HG02973 (cell line): ENCODE measurements at regions not wholly inside any gene's neighbourhood (a gene's known extent, or its start where the extent isn't known, plus 50 kb on each side); places are given as distances from the start of the nearest gene placed in this dataset.
"Not testable (repeated sequence)": the region's sequence is repeated elsewhere in the genome, so short reads cannot be mapped to it uniquely, and the experiment has no call there.

Source experiments
- ATAC-seq: cut with Tn5 transposase; IDR thresholded peaks from one replicate; pipeline ENCODE4 v1.9.1; 2021; ENCODE audit warnings: moderate library complexity; ENCODE audit not compliant: unreplicated experiment

DNA sequence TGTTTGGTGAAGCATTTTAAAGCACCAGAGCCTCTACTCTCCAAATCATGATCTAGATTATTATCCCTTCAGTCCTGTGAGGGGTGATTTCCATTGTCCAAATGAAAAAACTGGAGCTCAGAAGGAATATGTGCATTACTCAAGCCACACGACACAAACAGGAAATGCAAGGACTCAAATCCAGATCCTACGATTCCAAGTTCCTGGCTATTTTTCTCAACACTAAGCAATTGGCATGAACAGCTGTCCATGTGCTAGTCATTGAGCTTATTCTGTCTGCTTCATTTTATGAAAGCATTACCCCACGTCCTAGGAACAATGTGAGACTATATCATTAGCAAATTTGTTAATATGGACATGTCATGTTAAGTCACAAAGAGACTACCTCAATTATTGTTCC lies 273.1 kb upstream of the LYPLAL1 start:
- ATAC-seq, result no peak

- ATAC-seq, result no peak
Observed at GRCh38 chr1:218904416-218904815, 269.3 kb upstream of the LYPLAL1 start.

DNA sequence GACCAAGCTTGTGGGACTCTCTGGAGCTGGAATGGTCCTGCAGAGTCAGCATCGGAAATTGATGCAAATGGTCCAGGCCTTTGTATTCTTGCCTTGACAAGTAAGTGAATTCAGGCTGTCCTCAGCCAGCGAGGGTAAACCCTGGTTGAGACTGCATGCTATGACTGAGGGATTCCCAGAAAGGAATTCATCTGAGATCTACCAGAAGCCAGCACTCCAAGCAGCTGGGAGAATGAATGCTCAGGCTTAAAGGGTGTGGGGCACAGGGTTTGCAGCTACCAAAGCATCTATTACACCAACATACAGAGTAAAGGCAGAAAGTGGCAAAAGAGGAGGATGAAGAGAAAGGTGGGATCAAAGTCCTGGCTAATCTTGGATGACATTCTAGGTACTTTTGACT lies 257.0 kb upstream of the LYPLAL1 start:
- ATAC-seq, result no peak

DNA sequence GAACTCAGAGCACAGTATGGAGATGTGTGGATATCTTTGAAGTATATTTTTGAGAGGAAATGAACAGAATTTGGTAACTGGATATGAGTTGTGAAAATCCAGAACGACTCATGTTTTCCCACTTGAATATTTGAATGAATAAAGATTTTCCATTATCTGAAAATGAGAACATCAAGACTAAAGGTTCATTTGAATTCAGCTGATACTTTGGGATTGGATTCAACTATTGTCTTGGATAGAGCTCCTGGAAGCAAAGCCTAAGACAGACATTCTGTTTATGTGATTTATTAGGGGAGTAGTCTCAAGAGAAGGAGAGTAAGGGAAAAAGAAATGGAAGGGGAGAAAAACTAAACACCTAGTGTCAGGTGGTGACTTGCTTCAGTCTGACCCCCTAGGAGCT lies 256.0 kb upstream of the LYPLAL1 start:
- ATAC-seq, result no peak

DNA sequence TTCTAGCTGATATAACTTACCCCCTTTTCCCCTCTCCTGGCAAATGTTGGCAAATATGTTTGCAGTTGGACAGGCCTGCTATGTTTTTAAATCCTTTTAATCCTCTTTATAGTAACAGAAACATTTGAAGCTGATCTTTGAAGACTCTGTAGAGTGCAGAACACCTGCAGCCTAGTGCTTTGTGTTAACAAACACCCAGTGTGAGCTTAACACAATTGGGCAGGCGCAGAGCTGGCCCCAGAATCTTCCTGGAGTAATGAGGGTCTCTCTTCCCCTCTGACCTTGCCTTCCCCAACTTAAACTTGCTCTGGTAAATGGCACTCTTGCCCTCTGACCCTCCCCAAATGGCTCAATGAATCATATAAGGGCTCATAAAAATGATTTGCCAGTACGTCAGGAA lies 247.9 kb upstream of the LYPLAL1 start:
- no peak for ATAC-seq

- no peak for ATAC-seq
Observed at GRCh38 chr1:218926631-218927030, 247.0 kb upstream of the LYPLAL1 start.

- no peak for ATAC-seq
Observed at GRCh38 chr1:218930000-218930399, 243.7 kb upstream of the LYPLAL1 start.

- no peak for ATAC-seq
Observed at GRCh38 chr1:218930472-218931241, 243.0 kb upstream of the LYPLAL1 start.

GRCh38 chr1:218931324-218931723 lies 242.4 kb upstream of the LYPLAL1 start:
- no peak for ATAC-seq

DNA sequence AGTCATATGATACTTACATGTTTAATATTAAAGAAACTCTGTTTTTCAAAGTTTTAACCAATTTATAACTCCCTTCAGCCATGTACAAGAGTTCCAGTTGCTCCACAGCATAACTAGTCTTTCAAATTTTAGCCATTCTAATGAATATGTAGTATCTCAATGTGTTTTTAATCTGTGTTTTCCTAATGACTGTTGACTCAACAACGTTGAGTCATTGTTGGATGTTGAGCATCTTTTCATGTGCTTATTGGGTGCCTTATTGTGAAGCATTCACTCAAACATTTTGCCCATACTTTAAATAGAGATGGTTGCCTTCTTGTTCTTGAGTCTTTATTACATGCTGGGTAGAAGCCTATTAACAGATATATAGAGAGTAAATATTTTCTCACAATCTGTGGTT lies 240.2 kb upstream of the LYPLAL1 start:
- ATAC-seq, result no peak

- ATAC-seq, result not testable (repeated sequence)
Observed at GRCh38 chr1:218935408-218935807, 238.3 kb upstream of the LYPLAL1 start.

DNA sequence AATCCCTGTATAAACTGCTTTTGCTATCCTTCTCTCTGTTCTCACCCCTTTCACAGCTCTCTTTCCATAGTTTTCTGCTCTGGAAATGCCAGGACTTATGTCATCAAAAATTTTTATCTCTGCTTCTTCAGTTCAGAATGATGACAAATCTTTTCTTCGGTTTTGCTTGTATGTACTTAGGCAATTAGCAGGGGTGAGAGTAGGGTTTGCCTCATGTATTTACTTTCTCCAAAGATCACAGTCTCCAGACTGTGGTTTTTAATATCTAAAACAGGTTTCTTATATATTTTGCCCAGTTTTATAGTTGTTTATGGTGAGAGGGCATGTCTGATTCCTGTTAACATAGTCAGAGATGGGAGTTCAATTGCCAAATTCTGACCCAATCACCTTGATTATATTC lies 235.4 kb upstream of the LYPLAL1 start:
- no peak for ATAC-seq

DNA sequence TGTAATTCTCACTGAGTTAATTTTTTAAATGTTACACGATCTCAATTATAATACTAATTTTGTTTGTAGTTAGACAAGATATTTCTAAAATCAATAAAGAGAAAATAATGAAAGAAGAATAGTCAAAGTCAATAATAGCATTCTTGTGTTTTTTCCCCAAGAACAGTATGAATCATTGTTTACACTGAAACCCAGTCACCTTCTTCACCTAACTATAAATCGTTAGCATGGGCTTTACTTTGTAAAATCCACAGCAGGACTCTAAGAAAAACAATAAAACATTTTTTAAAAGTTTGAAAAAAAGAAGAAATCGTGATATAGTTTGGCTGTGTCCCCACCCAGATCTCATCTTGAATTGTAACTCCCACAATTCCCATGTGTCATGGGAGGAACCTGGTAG lies 234.6 kb upstream of the LYPLAL1 start:
- ATAC-seq, result no peak

- no peak for ATAC-seq
Observed at GRCh38 chr1:218942431-218942830, 231.2 kb upstream of the LYPLAL1 start.

GRCh38 chr1:218943371-218943770 lies 230.3 kb upstream of the LYPLAL1 start:
- no peak for ATAC-seq

- ATAC-seq, result no peak
Observed at GRCh38 chr1:218945050-218945449, 228.6 kb upstream of the LYPLAL1 start.

GRCh38 chr1:218946147-218946546 lies 227.5 kb upstream of the LYPLAL1 start:
- peak; percentile 67 for ATAC-seq

GRCh38 chr1:218948446-218948845 lies 225.2 kb upstream of the LYPLAL1 start:
- ATAC-seq, result no peak

- ATAC-seq, result no peak
Observed at GRCh38 chr1:218953386-218953785, 220.3 kb upstream of the LYPLAL1 start.

- no peak for ATAC-seq
Observed at GRCh38 chr1:218957971-218958370, 215.7 kb upstream of the LYPLAL1 start.

DNA sequence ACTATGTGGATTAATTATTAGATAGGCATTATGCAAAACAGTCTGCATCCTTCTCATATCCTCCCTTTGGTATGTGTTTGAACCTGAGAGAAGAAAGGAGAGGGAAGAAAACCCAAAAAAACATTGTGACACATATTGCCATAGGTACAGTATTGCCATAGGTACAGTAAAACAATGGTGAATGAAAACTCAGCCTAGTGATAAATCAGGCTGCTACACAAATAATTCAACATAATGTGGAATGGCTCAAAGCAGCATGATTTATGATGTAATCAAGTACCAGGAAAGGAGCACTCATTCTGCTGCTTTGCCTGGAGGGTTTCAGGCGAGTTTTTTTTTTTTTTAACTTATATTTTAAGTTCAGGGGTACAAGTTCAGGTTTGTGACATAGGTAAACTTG lies 213.9 kb upstream of the LYPLAL1 start:
- ATAC-seq, result no peak

DNA sequence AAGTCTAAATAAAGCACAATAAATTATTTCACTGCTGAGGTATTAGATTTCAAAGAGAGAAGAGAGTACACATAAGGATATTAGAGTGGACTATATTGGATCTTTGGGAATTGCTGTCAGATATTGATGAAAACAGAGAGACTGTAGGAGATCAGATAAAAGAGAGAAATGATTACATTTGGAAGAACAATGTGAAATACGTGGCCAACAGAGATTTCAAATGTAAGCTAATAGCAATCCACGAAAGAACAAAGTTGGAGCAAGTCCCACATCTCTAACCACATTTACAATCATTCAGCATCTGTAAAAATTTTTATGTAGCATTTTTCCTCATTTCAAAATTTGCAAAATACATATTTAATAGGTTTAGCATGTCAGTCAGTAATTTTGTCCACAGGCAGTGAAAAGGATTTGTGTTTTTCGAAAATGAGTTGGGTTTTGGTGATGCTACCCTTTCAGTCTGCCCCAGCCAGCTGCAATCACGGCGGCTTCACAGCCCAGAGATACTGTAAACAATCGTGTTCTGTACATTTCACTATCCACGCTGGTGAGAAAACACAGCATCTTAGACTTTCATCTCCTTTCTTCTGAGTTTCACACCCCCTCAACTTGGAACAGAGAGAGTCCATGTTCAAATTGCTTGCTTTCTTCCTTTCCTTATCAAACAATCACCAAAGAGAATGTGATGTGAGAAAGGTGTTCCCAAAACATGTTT lies 209.1 kb upstream of the LYPLAL1 start:
- no peak for ATAC-seq

DNA sequence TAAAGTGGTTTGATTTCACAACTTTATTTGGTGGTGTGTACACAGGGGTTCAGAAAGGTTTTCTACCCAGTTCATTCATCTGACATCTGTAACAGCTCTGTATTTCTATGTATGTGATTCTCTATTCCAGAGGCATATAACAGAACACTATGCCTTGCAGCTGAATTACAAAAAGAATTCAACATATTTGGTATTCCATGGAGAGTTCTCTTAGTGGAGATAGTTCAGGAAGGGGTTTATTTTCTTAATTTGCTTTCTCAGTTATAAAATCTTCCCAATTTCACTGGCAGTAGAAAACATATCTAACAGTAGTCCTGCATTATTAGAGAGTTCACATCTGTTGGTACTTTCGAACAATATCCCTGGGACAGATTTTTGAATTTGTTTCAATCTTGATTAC lies 207.9 kb upstream of the LYPLAL1 start:
- no peak for ATAC-seq
